Spleen (tissue), 11 donors: ENCODE measurements at regions not wholly inside any gene's neighbourhood (a gene's known extent, or its start where the extent isn't known, plus 50 kb on each side); places are given as distances from the start of the nearest gene placed in this dataset.

ENCODE experiments used
- DNase-seq: peaks from one replicate; pipeline ENCODE4 v3.0.0-alpha.2; 2020
- H3K27ac ChIP-seq, 8 donors: fragments of 200-600 bp; sonication (generic) in 7 of 8; 1 replicate in 4 of 8; 2 replicates in 4 of 8; pipeline versions ENCODE4 v1.5.0 to v1.8.0; 2016 to 2021; ENCODE audit warnings: inconsistent platforms in 4 of 8, mild to moderate bottlenecking in 4 of 8, moderate library complexity in 1 of 8
- H3K27me3 ChIP-seq, 7 donors: fragments of 200-600 bp; sonication (generic) in 6 of 7; replicated peaks in 1 of 7; 1 replicate in 4 of 7; 2 replicates in 3 of 7; pipeline versions ENCODE4 v1.5.0 to v1.8.0; 2016 to 2021; ENCODE audit warnings: inconsistent platforms in 3 of 7, mild to moderate bottlenecking in 1 of 7
- H3K36me3 ChIP-seq, 6 donors: fragments of 200-600 bp; sonication (generic) in 5 of 6; 1 replicate in 4 of 6; 2 replicates in 2 of 6; pipeline versions ENCODE4 v1.5.0 to v1.8.0; 2016 to 2021; ENCODE audit warnings: inconsistent platforms in 2 of 6
- H3K4me1 ChIP-seq, 6 donors: fragments of 200-600 bp; sonication (generic) in 5 of 6; 1 replicate in 3 of 6; 2 replicates in 3 of 6; pipeline versions ENCODE4 v1.5.0 to v1.8.0; 2016 to 2021; ENCODE audit warnings: inconsistent platforms in 3 of 6
- H3K4me3 ChIP-seq, 8 donors: fragments of 200-600 bp; sonication (generic) in 7 of 8; 1 replicate in 4 of 8; 2 replicates in 4 of 8; pipeline versions ENCODE4 v1.5.0 to v1.8.0; 2016 to 2021; ENCODE audit warnings: inconsistent platforms in 4 of 8, mild to moderate bottlenecking in 4 of 8, moderate library complexity in 2 of 8
- H3K9me3 ChIP-seq, 8 donors: fragments of 200-600 bp; sonication (generic) in 7 of 8; 1 replicate in 4 of 8; 2 replicates in 4 of 8; pipeline versions ENCODE4 v1.5.0 to v1.8.0; 2016 to 2021; ENCODE audit warnings: inconsistent platforms in 4 of 8
- POLR2A ChIP-seq, 3 donors: fragments of 450-650 bp; IDR thresholded peaks; one replicate each; pipeline ENCODE4 v1.5.1; 2017; ENCODE audit warnings: antibody characterized with exemption in 3 of 3, mild to moderate bottlenecking in 1 of 3
- POLR2AphosphoS5 ChIP-seq, 3 donors: sonication (generic); formaldehyde crosslinking; IDR thresholded peaks; one replicate each; pipeline ENCODE4 v1.5.1; 2017; ENCODE audit warnings: antibody characterized with exemption in 3 of 3
- WGBS, 5 donors: extraction: QIAGEN DNeasy Blood & Tissue Kit in 3 of 5; methylation state at CpG; one replicate each; pipeline versions ENCODE4 v1.1.5 to v1.1.7; 2013 to 2018; 5-methylcytosine and 5-hydroxymethylcytosine counted together
- intact Hi-C: fragments of 100-400 bp; cut with DNase I; formaldehyde crosslinking; loops from one replicate; pipeline ENCODE4 v1.15.0; 2023; ENCODE audit warnings: low total_unique reads
- TF ChIP-seq, protein P1 (sequence below), 11 experiments: fragments of 200-600 bp in 7 of 11; fragments of 450-650 bp in 4 of 11; sonication (generic) in 4 of 11; IDR thresholded peaks in 8 of 11; conservative IDR thresholded peaks in 3 of 11; 1 replicate in 7 of 11; 2 replicates in 4 of 11; pipeline versions ENCODE4 v1.4.0 to v1.8.0; 2016 to 2021; ENCODE audit warnings: antibody characterized with exemption in 11 of 11, inconsistent platforms in 4 of 11, mild to moderate bottlenecking in 1 of 11
- donor health status: healthy with polysubstance abuse.
- donor health status: DM: no; HTN: no; CAD: no; lungs with moderate emphysema.
- donor health status: DM: no; HTN: no; CAD: no.
- donor health status: Bipolar disorder and iron deficiency.
- donor health status: healthy.
- donor health status: DM: no; HTN: no; CAD: no.
- donor health status: DM: yes; HTN: yes; CAD: no.

DNA sequence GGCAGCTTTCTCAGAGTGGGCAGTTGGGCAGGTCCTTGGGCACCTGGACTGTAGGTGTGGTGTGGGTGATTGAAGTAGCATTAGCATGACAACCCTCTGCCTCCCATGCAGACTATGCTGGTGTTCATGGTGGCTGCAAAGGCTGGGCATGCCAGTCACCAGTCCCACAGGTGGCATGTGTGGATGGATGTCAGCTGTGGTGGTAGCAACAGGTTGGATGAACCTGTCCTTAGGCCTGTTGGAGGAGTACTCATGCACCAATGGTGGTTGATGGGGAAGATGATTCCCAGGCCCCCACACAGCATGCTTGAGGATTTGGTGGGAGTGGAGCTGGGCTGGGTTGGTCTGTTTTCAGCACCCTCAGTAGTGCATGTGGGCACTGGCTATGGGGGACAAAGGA is 251.1 kb downstream of the PAX1 start:
- H3K4me1 ChIP-seq = no peaks in the 10 kb centered on the region
- H3K27ac ChIP-seq = no peak overlapping the region
- DNase-seq = no peak
- H3K4me3 ChIP-seq = no peak overlapping the region
- no peak for TF ChIP-seq POLR2A (IDR thresholded peaks at IDR 0.05)
- TF ChIP-seq, protein P1, sequence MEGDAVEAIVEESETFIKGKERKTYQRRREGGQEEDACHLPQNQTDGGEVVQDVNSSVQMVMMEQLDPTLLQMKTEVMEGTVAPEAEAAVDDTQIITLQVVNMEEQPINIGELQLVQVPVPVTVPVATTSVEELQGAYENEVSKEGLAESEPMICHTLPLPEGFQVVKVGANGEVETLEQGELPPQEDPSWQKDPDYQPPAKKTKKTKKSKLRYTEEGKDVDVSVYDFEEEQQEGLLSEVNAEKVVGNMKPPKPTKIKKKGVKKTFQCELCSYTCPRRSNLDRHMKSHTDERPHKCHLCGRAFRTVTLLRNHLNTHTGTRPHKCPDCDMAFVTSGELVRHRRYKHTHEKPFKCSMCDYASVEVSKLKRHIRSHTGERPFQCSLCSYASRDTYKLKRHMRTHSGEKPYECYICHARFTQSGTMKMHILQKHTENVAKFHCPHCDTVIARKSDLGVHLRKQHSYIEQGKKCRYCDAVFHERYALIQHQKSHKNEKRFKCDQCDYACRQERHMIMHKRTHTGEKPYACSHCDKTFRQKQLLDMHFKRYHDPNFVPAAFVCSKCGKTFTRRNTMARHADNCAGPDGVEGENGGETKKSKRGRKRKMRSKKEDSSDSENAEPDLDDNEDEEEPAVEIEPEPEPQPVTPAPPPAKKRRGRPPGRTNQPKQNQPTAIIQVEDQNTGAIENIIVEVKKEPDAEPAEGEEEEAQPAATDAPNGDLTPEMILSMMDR (IDR thresholded peaks at IDR 0.05 in 8 of 11, conservative IDR thresholded peaks at IDR 0.05 in 3 of 11) = no peak
- no peak for TF ChIP-seq POLR2AphosphoS5 (IDR thresholded peaks at IDR 0.05)
- intact Hi-C loops = no loop called here
- H3K9me3 ChIP-seq = peaks cover 0 to 35% (median 17%) of the 10 kb centered on the region in 8 donors
- H3K36me3 ChIP-seq = no peaks in the 10 kb centered on the region
- no peaks in the 10 kb centered on the region for H3K27me3 ChIP-seq

DNA sequence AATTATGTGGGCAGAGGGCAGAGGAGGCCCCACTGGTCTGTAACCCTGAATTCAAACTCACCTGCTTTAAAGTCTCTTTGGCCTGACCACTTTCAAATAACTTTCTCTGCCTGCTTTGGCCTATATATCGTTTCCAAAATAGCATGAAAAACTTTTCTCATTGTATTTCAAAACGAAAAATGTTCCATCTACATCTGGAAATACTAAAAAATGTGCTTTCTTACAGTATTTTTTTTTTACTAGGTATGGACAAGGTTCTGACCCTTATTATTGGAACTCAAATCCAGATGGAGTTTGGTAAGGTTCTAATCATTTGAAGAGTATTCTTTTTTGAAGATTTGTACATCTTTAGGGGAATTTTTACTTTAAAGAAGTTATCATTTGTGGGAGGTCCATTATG is 241.9 kb downstream of the PAX1 start:
- Histone ChIP-seq H3K4me1 (no peaks in the 10 kb centered on the region), H3K27ac (no peak overlapping the region), H3K4me3 (no peak overlapping the region), H3K36me3 (no peaks in the 10 kb centered on the region), H3K27me3 (no peaks in the 10 kb centered on the region), H3K9me3 (peaks cover 0 to 24% (median 0%) of the 10 kb centered on the region in 8 donors)
- 49 to 58% (median 53%) methylated on average over 2 of the region's 2 CpGs for WGBS, 5 donors
- intact Hi-C loops = no loop called here
- no peak for DNase-seq
- TF ChIP-seq POLR2A (IDR thresholded peaks at IDR 0.05) (no peak), POLR2AphosphoS5 (IDR thresholded peaks at IDR 0.05) (no peak)
- TF ChIP-seq, protein P1 (IDR thresholded peaks at IDR 0.05 in 8 of 11, conservative IDR thresholded peaks at IDR 0.05 in 3 of 11) = no peak

DNA sequence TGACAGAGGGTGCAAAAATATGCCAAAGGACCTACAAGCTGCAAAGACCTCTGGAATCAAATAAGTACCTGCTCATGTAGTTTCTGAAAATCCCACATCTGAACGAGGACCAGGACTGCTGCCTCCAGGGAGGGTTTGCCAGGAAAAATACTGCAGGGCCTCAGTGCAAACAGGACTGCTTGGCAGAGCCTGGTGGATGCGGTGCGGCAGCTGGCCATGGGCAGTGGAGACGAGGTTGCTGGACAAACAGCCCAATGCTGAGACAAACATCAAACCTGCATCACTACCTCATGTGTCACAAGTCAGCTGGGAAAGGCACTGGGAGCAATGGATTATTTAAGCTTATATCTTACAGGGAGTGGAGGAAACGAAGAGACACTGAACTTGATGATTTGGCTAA is 238.8 kb downstream of the PAX1 start:
- H3K4me1 ChIP-seq = no peaks in the 10 kb centered on the region
- TF ChIP-seq POLR2A (IDR thresholded peaks at IDR 0.05) (no peak), POLR2AphosphoS5 (IDR thresholded peaks at IDR 0.05) (no peak)
- TF ChIP-seq, protein P1 (IDR thresholded peaks at IDR 0.05 in 8 of 11, conservative IDR thresholded peaks at IDR 0.05 in 3 of 11) = no peak
- no peak overlapping the region for H3K27ac ChIP-seq
- intact Hi-C loops = no loop called here
- no peak overlapping the region for H3K4me3 ChIP-seq
- H3K36me3 ChIP-seq = no peaks in the 10 kb centered on the region
- no peak for DNase-seq
- H3K9me3 ChIP-seq = peaks cover 0 to 35% (median 0%) of the 10 kb centered on the region in 8 donors
- no peaks in the 10 kb centered on the region for H3K27me3 ChIP-seq
- 77 to 82% (median 80%) methylated on average over 5 of the region's 5 CpGs for WGBS, 5 donors

DNA sequence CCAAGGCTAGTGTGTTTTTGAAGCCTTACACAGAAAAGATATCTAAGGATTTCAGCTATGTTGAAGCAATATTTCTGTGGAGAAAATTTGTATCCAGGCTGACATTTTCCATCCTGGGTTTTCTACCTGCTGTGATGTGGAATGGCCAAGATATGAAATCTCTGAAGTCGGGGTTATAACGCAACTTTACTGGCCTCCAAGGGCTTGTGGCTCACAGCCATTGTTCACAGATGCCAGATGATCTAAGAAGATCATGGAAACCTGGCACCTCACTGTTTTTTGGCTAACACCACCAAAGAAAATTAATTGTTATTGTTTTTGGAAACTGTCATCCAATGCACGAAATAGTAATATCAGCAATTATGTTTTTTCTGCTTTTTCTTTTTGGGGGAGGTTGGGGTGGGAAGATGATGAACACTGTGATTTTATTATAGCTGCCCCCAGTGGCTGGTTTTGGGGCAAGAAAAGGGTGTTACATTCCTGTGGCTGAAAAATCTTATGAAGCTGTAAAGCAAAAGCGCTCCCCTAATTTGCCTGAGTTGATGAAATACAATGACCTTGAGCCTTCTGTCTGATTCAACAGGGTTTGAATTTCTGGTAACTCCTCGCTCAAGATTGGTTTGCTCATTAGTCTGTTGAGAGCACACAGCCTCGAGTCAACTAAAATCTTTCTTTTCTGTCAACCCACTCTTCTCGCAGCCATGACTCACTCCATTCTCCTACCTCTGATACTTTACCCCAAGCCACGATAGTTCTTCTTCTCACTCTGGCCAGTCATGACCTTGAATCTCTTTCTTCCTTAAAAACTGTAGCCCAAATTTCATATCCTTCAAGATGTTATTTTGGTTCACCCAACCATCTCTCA is 236.7 kb downstream of the PAX1 start:
- WGBS, 5 donors = 81 to 88% (median 83%) methylated on average over 8 of the region's 8 CpGs
- Histone ChIP-seq H3K4me1 (no peaks in the 10 kb centered on the region), H3K36me3 (no peaks in the 10 kb centered on the region), H3K27me3 (no peaks in the 10 kb centered on the region), H3K4me3 (no peak overlapping the region), H3K27ac (no peak overlapping the region), H3K9me3 (peaks cover 0 to 35% (median 0%) of the 10 kb centered on the region in 8 donors)
- intact Hi-C loops = no loop called here
- TF ChIP-seq, protein P1 (IDR thresholded peaks at IDR 0.05 in 8 of 11, conservative IDR thresholded peaks at IDR 0.05 in 3 of 11) = no peak
- no peak for TF ChIP-seq POLR2A (IDR thresholded peaks at IDR 0.05)
- TF ChIP-seq POLR2AphosphoS5 (IDR thresholded peaks at IDR 0.05) = no peak
- no peak for DNase-seq
